Activated naive CD4-positive, alpha-beta T cell treated with Interleukin-2 at 50 U/mL for 16 hours (primary cell): ENCODE measurements at regions not wholly inside any gene's neighbourhood (a gene's known extent, or its start where the extent isn't known, plus 50 kb on each side); places are given as distances from the start of the nearest gene placed in this dataset.

Experiments used
- DNase-seq: peaks from one replicate; pipeline ENCODE4 v3.0.0-alpha.2; 2020

GRCh38 chr11:37689951-37690350, 1091.9 kb upstream of the RAG2 start:
- no peak for DNase-seq

DNA sequence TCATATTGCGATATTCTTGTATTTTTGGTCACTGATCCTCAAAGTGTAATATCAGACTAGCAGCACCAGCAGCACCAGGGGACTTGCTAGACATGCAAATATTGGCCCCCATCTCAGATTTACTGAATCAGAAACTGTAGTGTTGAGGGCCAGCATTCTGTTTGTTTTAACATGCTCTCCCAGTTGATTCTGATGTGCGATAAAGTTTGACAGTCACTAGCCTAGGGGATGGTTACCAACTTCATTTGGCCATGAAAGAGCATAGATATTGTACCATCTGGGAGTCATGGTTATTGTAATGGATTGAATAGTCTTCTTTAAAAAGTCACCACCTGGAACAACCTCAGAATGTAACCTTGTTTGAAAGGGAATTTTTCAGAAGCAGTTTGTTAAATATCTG, 1090.4 kb upstream of the RAG2 start:
- DNase-seq: no peak

- no peak for DNase-seq
These were observed 1089.1 kb upstream of the RAG2 start for GRCh38 chr11:37687130-37687529.

GRCh38 chr11:37671321-37671720, 1073.3 kb upstream of the RAG2 start:
- DNase-seq: no peak

DNA sequence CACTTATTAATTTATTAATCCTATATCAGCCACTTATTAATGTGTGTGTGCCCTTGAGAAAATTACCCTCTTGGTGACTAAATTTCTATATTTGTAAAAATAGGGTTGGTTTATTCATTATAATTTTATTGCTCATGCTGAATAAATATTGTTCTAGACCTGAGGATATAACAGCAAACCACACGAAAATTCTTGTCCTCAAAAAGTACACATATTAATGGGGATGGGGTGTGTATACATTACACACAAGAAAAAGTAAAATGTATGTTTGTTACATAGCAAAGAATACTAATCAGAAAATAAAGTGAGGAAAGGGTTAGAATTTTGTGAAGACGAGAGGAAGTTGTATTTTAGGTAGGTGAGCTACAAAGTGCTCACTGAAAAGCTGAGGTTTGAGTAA, 1068.9 kb upstream of the RAG2 start:
- no peak for DNase-seq

DNA sequence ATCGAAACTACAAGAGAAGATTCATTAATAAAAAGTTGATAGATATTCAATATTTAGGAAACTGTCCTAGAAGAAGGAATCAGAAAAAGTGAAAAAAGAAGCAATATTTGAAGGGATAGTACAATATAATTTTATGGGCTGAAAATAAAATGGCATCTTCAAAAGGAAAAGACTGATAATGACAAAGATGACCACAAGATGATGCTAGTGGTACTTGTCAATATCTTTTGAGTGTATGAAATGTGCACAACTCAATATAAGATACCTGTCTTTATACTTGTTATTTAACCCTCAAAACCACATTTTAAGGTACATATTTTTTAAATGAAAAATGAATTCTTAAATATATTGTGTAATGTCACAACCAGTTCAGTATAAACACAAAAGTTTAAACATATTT, 1059.6 kb upstream of the RAG2 start:
- DNase-seq: no peak

DNA sequence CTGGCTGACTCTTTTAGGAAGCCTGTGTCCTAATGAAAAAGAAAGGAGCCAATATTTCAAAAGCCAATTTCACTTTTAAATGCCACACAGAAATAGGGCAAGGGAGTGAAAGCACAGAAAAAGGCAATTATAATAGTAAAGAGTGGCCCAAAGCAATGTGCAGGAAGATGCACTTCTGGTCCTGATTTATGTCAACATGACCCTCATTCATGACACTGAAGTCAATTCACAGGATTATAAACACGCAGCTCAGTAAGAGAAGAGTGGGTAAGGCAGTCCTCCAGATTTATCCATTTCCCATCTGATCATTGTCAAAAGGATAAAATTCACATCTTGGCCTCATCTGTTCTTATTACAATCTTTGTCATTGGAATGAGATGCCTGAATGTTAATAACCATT, 1049.7 kb upstream of the RAG2 start:
- DNase-seq: no peak

GRCh38 chr11:37643968-37644367, 1045.9 kb upstream of the RAG2 start:
- no peak for DNase-seq

GRCh38 chr11:37642296-37642695, 1044.3 kb upstream of the RAG2 start:
- DNase-seq: no peak

DNA sequence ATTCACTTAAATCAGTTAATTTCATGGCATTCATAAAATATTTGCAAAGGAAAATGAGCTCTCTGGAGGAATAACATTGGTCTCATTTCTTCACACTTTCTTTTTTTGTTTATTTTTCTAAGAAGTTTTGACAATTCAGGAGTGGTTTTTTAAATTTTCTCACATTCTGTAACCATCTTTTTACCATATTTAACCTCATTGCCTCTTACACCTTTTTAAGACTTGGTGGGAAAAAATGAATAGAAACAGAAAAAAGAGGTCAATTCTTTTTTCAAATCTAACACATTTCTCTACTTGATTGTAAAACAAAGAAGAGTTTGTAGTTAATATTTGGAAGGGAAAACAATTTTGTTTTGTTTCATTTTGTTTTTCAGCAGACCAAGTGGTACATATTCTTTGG, 1034.7 kb upstream of the RAG2 start:
- DNase-seq: no peak

DNA sequence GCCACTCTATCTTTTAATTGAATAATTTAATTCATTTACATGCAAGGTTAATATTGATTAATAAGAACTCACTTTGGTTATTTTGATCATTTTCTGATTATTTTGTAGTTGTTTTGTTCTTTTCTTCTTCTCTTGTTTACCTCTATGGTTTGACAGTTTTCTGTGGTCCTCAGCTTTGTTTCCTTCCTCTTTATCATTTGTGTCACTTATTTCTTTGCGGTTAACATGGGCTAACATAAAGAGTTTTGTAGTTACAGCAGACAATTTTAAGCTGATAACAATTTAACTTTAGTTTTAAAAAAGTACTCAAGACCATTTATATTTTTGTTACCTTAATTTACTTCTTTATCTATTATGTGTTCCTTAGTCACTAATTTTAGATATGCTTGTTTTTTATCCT, 1032.8 kb upstream of the RAG2 start:
- DNase-seq: no peak

DNA sequence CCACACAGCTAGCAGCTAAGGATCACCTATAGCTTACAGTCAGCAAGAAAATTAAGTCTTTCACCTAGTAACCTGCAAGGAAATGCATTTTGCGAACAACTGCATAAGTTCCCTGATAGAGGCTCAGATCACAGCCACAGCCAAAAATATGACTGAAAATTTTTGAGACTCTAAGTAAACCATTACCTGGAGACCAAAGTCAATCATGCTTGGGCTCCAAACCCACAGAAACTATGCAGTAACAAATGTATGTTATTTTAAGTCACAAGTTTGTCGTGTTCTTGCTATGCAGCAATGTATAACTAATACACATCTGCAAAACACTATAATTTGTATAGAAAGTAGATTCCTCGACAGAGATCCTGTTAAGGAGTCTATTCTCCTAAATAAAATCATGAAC, 1025.7 kb upstream of the RAG2 start:
- no peak for DNase-seq

DNA sequence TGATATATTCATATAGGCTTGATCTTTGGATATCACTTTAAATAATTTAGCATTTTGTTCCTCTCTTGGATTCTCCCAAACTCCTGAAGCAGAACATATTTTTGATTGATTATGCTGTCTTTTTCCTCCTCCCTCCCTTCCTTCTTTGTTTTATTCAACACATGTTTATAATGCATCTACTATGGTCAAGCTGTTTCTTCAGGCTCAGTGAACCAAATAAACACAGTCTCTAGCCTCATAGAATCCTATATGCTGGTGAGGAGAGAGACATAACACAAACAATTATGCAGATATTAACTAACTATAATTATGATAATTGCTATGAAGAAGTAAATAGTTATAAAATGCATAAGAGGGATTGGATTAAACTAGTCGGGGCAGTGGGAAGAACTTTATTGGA, 1023.6 kb upstream of the RAG2 start:
- DNase-seq: no peak

DNA sequence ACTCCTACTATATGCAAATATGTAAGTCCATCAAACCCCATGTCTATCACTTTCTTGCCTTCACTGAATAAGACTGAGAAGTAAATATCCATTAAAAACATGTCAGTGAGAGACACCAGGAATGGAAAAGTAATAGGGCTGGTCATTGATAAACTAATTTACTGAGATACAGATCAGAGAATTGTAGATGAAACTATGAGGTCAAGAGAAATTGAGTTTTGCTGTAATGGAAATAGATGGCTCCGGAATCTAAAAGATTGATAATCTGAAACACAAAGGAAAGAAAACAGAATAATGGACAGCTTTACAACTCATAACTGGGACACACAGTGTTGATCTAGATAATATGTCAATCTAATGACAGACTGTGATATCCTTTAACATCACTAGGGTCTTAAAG, 1018.3 kb upstream of the RAG2 start:
- DNase-seq: no peak

DNA sequence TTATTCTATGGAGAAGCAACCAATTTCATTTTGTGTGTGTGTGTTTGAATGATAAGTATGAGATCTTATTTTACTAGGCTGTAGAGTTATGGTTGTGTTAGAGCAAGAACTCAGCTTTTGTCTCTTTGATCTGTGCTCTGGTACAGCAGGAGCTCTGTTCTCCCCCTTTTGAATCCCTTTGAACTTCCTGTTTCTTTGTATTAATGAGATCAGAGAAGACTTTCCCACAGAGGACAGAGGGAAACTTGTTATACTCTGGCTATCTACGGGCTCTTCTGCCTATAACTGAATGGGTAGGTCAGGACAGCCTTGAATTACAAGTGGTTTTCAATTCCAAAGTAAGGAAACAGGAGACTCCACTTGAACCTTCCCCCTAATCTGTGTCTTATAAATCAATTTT, 1015.0 kb upstream of the RAG2 start:
- no peak for DNase-seq

- no peak for DNase-seq
These were observed 1014.1 kb upstream of the RAG2 start for GRCh38 chr11:37612146-37612545.

GRCh38 chr11:37605229-37605628, 1007.2 kb upstream of the RAG2 start:
- DNase-seq: no peak

DNA sequence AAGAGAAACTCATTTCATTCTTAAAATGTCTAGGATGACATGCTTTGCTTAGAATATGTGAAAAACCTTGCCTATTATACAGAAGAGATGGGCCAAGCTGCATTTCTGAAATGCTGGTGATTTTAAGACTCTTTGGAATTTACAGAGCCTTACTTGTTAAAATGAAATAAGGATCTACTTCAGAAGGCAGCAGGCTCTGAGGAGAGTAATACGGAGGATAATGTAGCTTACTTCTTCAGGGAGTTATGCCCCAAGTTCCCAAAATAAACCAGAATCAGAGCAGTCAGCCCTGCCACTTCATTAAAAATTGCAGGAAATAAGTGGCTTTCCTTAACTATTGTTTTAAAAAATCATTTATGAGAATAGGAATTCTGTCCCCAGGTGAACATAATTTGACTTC, 1000.3 kb upstream of the RAG2 start:
- no peak for DNase-seq

DNA sequence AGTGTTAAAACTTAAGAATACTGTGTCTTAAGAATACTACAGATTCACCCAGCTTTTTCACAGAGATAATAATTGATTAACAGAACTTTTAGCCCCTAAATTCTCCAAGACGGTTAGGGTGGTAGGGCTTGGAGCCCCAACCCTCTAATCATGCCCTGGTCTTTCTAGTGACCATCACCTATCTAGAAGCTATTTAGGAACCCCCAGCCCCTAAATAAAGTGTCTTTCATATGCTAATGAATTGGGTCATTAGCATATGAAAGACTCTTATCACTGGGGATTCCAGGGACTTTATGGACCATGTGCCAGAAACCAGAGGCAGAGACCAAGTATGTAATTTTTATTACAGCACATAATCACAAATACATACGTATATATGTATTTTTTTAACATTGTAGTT, 999.7 kb upstream of the RAG2 start:
- DNase-seq: no peak

- no peak for DNase-seq
These were observed 997.8 kb upstream of the RAG2 start for GRCh38 chr11:37595845-37596244.

DNA sequence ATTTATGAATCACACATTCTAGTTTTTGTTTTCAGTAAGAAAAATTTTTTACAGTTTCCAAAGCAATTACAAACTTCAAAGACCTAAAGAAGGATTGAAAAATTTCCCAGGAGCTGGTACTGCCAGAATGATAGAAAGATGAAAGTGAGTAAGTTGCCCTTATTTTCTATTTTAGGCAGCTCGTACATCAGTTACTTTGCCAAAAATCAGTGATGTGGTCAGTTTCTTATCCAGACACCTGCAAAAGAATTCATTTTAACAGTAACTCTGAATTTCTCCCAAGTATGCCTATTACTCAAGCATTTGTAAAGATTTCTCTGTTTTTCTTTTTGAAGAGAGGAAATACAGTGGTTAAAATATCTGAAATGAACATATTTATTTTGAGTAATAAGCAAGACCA, 976.3 kb upstream of the RAG2 start:
- DNase-seq: no peak

- DNase-seq: no peak
These were observed 974.6 kb upstream of the RAG2 start for GRCh38 chr11:37572491-37573171.

- no peak for DNase-seq
These were observed 973.2 kb upstream of the RAG2 start for GRCh38 chr11:37571246-37571645.

- DNase-seq: no peak
These were observed 963.0 kb upstream of the RAG2 start for GRCh38 chr11:37560991-37561390.

- no peak for DNase-seq
These were observed 962.3 kb upstream of the RAG2 start for GRCh38 chr11:37560346-37560745.
